ENCODE measurements at regions not wholly inside any gene's neighbourhood (a gene's known extent, or its start where the extent isn't known, plus 50 kb on each side); places are given as distances from the start of the nearest gene placed in this dataset.

- TF ChIP-seq, protein P1, sequence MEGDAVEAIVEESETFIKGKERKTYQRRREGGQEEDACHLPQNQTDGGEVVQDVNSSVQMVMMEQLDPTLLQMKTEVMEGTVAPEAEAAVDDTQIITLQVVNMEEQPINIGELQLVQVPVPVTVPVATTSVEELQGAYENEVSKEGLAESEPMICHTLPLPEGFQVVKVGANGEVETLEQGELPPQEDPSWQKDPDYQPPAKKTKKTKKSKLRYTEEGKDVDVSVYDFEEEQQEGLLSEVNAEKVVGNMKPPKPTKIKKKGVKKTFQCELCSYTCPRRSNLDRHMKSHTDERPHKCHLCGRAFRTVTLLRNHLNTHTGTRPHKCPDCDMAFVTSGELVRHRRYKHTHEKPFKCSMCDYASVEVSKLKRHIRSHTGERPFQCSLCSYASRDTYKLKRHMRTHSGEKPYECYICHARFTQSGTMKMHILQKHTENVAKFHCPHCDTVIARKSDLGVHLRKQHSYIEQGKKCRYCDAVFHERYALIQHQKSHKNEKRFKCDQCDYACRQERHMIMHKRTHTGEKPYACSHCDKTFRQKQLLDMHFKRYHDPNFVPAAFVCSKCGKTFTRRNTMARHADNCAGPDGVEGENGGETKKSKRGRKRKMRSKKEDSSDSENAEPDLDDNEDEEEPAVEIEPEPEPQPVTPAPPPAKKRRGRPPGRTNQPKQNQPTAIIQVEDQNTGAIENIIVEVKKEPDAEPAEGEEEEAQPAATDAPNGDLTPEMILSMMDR (IDR thresholded peaks at IDR 0.05), result no peak
- no peak for TF ChIP-seq POLR2A (IDR thresholded peaks at IDR 0.05)
Observed at GRCh38 chr5:63825984-63826383, 136.3 kb downstream of the HTR1A start.
